ENCODE measurements at regions not wholly inside any gene's neighbourhood (a gene's known extent, or its start where the extent isn't known, plus 50 kb on each side); places are given as distances from the start of the nearest gene placed in this dataset.

GRCh38 chr6:43941174-43941573, 171.2 kb downstream of the VEGFA start:
- Histone ChIP-seq H3K27ac (ENCODE audit: low read depth, low read length) (no peak overlapping the region), H3K27me3 (ENCODE audit: control insufficient read depth in 1 of 2, insufficient read depth in 2 of 2, low read length in 2 of 2) (no peaks in the 10 kb centered on the region), H3K4me3 (ENCODE audit: low read depth in 1 of 2, low read length in 2 of 2) (no peak overlapping the region), H3K9me3 (ENCODE audit: control insufficient read depth in 1 of 2, low read length in 2 of 2) (peaks cover 4 to 10% of the 10 kb centered on the region in 2 donors), H3K4me1 (ENCODE audit: control insufficient read depth in 1 of 2, insufficient read depth in 2 of 2, low read length in 2 of 2) (no peaks in the 10 kb centered on the region), H3K9ac (ENCODE audit: low read depth in 1 of 2, low read length in 2 of 2) (no peak overlapping the region), H3K36me3 (ENCODE audit: control insufficient read depth in 1 of 2, insufficient read depth in 2 of 2, low read length in 2 of 2) (no peaks in the 10 kb centered on the region)

GRCh38 chr6:43940393-43941087, 170.5 kb downstream of the VEGFA start:
- Histone ChIP-seq H3K9me3 (ENCODE audit: control insufficient read depth in 1 of 2, low read length in 2 of 2) (peaks cover 2 to 7% of the 10 kb centered on the region in 2 donors), H3K27ac (ENCODE audit: low read depth, low read length) (no peak overlapping the region), H3K4me1 (ENCODE audit: control insufficient read depth in 1 of 2, insufficient read depth in 2 of 2, low read length in 2 of 2) (no peaks in the 10 kb centered on the region), H3K4me3 (ENCODE audit: low read depth in 1 of 2, low read length in 2 of 2) (no peak overlapping the region), H3K27me3 (ENCODE audit: control insufficient read depth in 1 of 2, insufficient read depth in 2 of 2, low read length in 2 of 2) (no peaks in the 10 kb centered on the region), H3K36me3 (ENCODE audit: control insufficient read depth in 1 of 2, insufficient read depth in 2 of 2, low read length in 2 of 2) (no peaks in the 10 kb centered on the region), H3K9ac (ENCODE audit: low read depth in 1 of 2, low read length in 2 of 2) (no peak overlapping the region)

- Histone ChIP-seq H3K4me3 (ENCODE audit: low read depth in 1 of 2, low read length in 2 of 2) (no peak overlapping the region), H3K27ac (ENCODE audit: low read depth, low read length) (no peak overlapping the region), H3K4me1 (ENCODE audit: control insufficient read depth in 1 of 2, insufficient read depth in 2 of 2, low read length in 2 of 2) (no peaks in the 10 kb centered on the region), H3K9ac (ENCODE audit: low read depth in 1 of 2, low read length in 2 of 2) (no peak overlapping the region), H3K36me3 (ENCODE audit: control insufficient read depth in 1 of 2, insufficient read depth in 2 of 2, low read length in 2 of 2) (no peaks in the 10 kb centered on the region), H3K9me3 (ENCODE audit: control insufficient read depth in 1 of 2, low read length in 2 of 2) (peaks cover 0 to 2% of the 10 kb centered on the region in 2 donors), H3K27me3 (ENCODE audit: control insufficient read depth in 1 of 2, insufficient read depth in 2 of 2, low read length in 2 of 2) (no peaks in the 10 kb centered on the region)
These were observed 170.0 kb downstream of the VEGFA start for GRCh38 chr6:43940071-43940392.

- Histone ChIP-seq H3K27me3 (ENCODE audit: control insufficient read depth in 1 of 2, insufficient read depth in 2 of 2, low read length in 2 of 2) (no peaks in the 10 kb centered on the region), H3K9ac (ENCODE audit: low read depth in 1 of 2, low read length in 2 of 2) (no peak overlapping the region), H3K27ac (ENCODE audit: low read depth, low read length) (no peak overlapping the region), H3K9me3 (ENCODE audit: control insufficient read depth in 1 of 2, low read length in 2 of 2) (no peaks in the 10 kb centered on the region), H3K4me3 (ENCODE audit: low read depth in 1 of 2, low read length in 2 of 2) (no peak overlapping the region), H3K4me1 (ENCODE audit: control insufficient read depth in 1 of 2, insufficient read depth in 2 of 2, low read length in 2 of 2) (no peaks in the 10 kb centered on the region), H3K36me3 (ENCODE audit: control insufficient read depth in 1 of 2, insufficient read depth in 2 of 2, low read length in 2 of 2) (no peaks in the 10 kb centered on the region)
These were observed 169.5 kb downstream of the VEGFA start for GRCh38 chr6:43939281-43940070.

- no peak overlapping the region for H3K27ac ChIP-seq (ENCODE audit: low read depth, low read length)
- no peak overlapping the region for H3K4me3 ChIP-seq (ENCODE audit: low read depth in 1 of 2, low read length in 2 of 2)
- H3K4me1 ChIP-seq (ENCODE audit: control insufficient read depth in 1 of 2, insufficient read depth in 2 of 2, low read length in 2 of 2), result no peaks in the 10 kb centered on the region
- no peak overlapping the region for H3K9ac ChIP-seq (ENCODE audit: low read depth in 1 of 2, low read length in 2 of 2)
- no peaks in the 10 kb centered on the region for H3K9me3 ChIP-seq (ENCODE audit: control insufficient read depth in 1 of 2, low read length in 2 of 2)
- H3K36me3 ChIP-seq (ENCODE audit: control insufficient read depth in 1 of 2, insufficient read depth in 2 of 2, low read length in 2 of 2), result no peaks in the 10 kb centered on the region
- H3K27me3 ChIP-seq (ENCODE audit: control insufficient read depth in 1 of 2, insufficient read depth in 2 of 2, low read length in 2 of 2), result no peaks in the 10 kb centered on the region
These were observed 168.4 kb downstream of the VEGFA start for GRCh38 chr6:43938178-43939105.

- Histone ChIP-seq H3K27me3 (ENCODE audit: control insufficient read depth in 1 of 2, insufficient read depth in 2 of 2, low read length in 2 of 2) (no peaks in the 10 kb centered on the region), H3K27ac (ENCODE audit: low read depth, low read length) (no peak overlapping the region), H3K36me3 (ENCODE audit: control insufficient read depth in 1 of 2, insufficient read depth in 2 of 2, low read length in 2 of 2) (no peaks in the 10 kb centered on the region), H3K4me3 (ENCODE audit: low read depth in 1 of 2, low read length in 2 of 2) (no peak overlapping the region), H3K9ac (ENCODE audit: low read depth in 1 of 2, low read length in 2 of 2) (no peak overlapping the region), H3K9me3 (ENCODE audit: control insufficient read depth in 1 of 2, low read length in 2 of 2) (no peaks in the 10 kb centered on the region), H3K4me1 (ENCODE audit: control insufficient read depth in 1 of 2, insufficient read depth in 2 of 2, low read length in 2 of 2) (peaks cover 0 to 5% of the 10 kb centered on the region in 2 donors)
These were observed 167.5 kb downstream of the VEGFA start for GRCh38 chr6:43937236-43938177.

- H3K9me3 ChIP-seq (ENCODE audit: control insufficient read depth in 1 of 2, low read length in 2 of 2), result no peaks in the 10 kb centered on the region
- H3K4me3 ChIP-seq (ENCODE audit: low read depth in 1 of 2, low read length in 2 of 2), result no peak overlapping the region
- no peak overlapping the region for H3K27ac ChIP-seq (ENCODE audit: low read depth, low read length)
- no peak overlapping the region for H3K9ac ChIP-seq (ENCODE audit: low read depth in 1 of 2, low read length in 2 of 2)
- H3K4me1 ChIP-seq (ENCODE audit: control insufficient read depth in 1 of 2, insufficient read depth in 2 of 2, low read length in 2 of 2), result peaks cover 0 to 6% of the 10 kb centered on the region in 2 donors
- H3K27me3 ChIP-seq (ENCODE audit: control insufficient read depth in 1 of 2, insufficient read depth in 2 of 2, low read length in 2 of 2), result no peaks in the 10 kb centered on the region
- H3K36me3 ChIP-seq (ENCODE audit: control insufficient read depth in 1 of 2, insufficient read depth in 2 of 2, low read length in 2 of 2), result no peaks in the 10 kb centered on the region
These were observed 166.5 kb downstream of the VEGFA start for GRCh38 chr6:43936476-43936875.

- H3K4me1 ChIP-seq (ENCODE audit: control insufficient read depth in 1 of 2, insufficient read depth in 2 of 2, low read length in 2 of 2), result peaks cover 0 to 6% of the 10 kb centered on the region in 2 donors
- H3K9me3 ChIP-seq (ENCODE audit: control insufficient read depth in 1 of 2, low read length in 2 of 2), result no peaks in the 10 kb centered on the region
- H3K27ac ChIP-seq (ENCODE audit: low read depth, low read length), result no peak overlapping the region
- H3K36me3 ChIP-seq (ENCODE audit: control insufficient read depth in 1 of 2, insufficient read depth in 2 of 2, low read length in 2 of 2), result no peaks in the 10 kb centered on the region
- H3K9ac ChIP-seq (ENCODE audit: low read depth in 1 of 2, low read length in 2 of 2), result no peak overlapping the region
- H3K4me3 ChIP-seq (ENCODE audit: low read depth in 1 of 2, low read length in 2 of 2), result no peak overlapping the region
- no peaks in the 10 kb centered on the region for H3K27me3 ChIP-seq (ENCODE audit: control insufficient read depth in 1 of 2, insufficient read depth in 2 of 2, low read length in 2 of 2)
These were observed 166.0 kb downstream of the VEGFA start for GRCh38 chr6:43935921-43936439.

GRCh38 chr6:43934803-43935602, 165.0 kb downstream of the VEGFA start:
- Histone ChIP-seq H3K4me1 (ENCODE audit: control insufficient read depth in 1 of 2, insufficient read depth in 2 of 2, low read length in 2 of 2) (peaks cover 0 to 6% of the 10 kb centered on the region in 2 donors), H3K9ac (ENCODE audit: low read depth in 1 of 2, low read length in 2 of 2) (no peak overlapping the region), H3K27me3 (ENCODE audit: control insufficient read depth in 1 of 2, insufficient read depth in 2 of 2, low read length in 2 of 2) (no peaks in the 10 kb centered on the region), H3K36me3 (ENCODE audit: control insufficient read depth in 1 of 2, insufficient read depth in 2 of 2, low read length in 2 of 2) (no peaks in the 10 kb centered on the region), H3K27ac (ENCODE audit: low read depth, low read length) (no peak overlapping the region), H3K9me3 (ENCODE audit: control insufficient read depth in 1 of 2, low read length in 2 of 2) (no peaks in the 10 kb centered on the region), H3K4me3 (ENCODE audit: low read depth in 1 of 2, low read length in 2 of 2) (no peak overlapping the region)

All from duodenal mucosa (tissue), 2 donors.